ENCODE measurements at regions not wholly inside any gene's neighbourhood (a gene's known extent, or its start where the extent isn't known, plus 50 kb on each side); places are given as distances from the start of the nearest gene placed in this dataset.

- no peak for DNase-seq (ENCODE audit: low read depth)
- no peak for TF ChIP-seq CTCF (IDR thresholded peaks at IDR 0.05; ENCODE audit: insufficient read depth, low read depth, low read length, missing control alignments)
- no peak overlapping the region for H3K4me3 ChIP-seq (ENCODE audit: low read depth, low read length)
Measured at GRCh38 chr11:70816156-70816678, 417.9 kb downstream of the CTTN start.

GRCh38 chr11:70818351-70818750 is 420.0 kb downstream of the CTTN start:
- DNase-seq (ENCODE audit: low read depth): no peak
- TF ChIP-seq CTCF (IDR thresholded peaks at IDR 0.05; ENCODE audit: insufficient read depth, low read depth, low read length, missing control alignments): no peak
- no peak overlapping the region for H3K4me3 ChIP-seq (ENCODE audit: low read depth, low read length)

- TF ChIP-seq CTCF (IDR thresholded peaks at IDR 0.05; ENCODE audit: insufficient read depth, low read depth, low read length, missing control alignments): no peak
- no peak overlapping the region for H3K4me3 ChIP-seq (ENCODE audit: low read depth, low read length)
- DNase-seq (ENCODE audit: low read depth): no peak
Measured at GRCh38 chr11:70819022-70819421, 420.7 kb downstream of the CTTN start.

- H3K4me3 ChIP-seq (ENCODE audit: low read depth, low read length): no peak overlapping the region
- no peak for TF ChIP-seq CTCF (IDR thresholded peaks at IDR 0.05; ENCODE audit: insufficient read depth, low read depth, low read length, missing control alignments)
- DNase-seq (ENCODE audit: low read depth): no peak
Measured at GRCh38 chr11:70820311-70820710, 422.0 kb downstream of the CTTN start.

- H3K4me3 ChIP-seq (ENCODE audit: low read depth, low read length): no peak overlapping the region
- TF ChIP-seq CTCF (IDR thresholded peaks at IDR 0.05; ENCODE audit: insufficient read depth, low read depth, low read length, missing control alignments): no peak
- DNase-seq (ENCODE audit: low read depth): no peak
Measured at GRCh38 chr11:70820712-70821111, 422.4 kb downstream of the CTTN start.

GRCh38 chr11:70823771-70824170 is 425.4 kb downstream of the CTTN start:
- no peak for TF ChIP-seq CTCF (IDR thresholded peaks at IDR 0.05; ENCODE audit: insufficient read depth, low read depth, low read length, missing control alignments)
- no peak overlapping the region for H3K4me3 ChIP-seq (ENCODE audit: low read depth, low read length)
- DNase-seq (ENCODE audit: low read depth): no peak

GRCh38 chr11:70824605-70825245 is 426.4 kb downstream of the CTTN start:
- no peak for DNase-seq (ENCODE audit: low read depth)
- no peak overlapping the region for H3K4me3 ChIP-seq (ENCODE audit: low read depth, low read length)

More at GRCh38 chr11:70824605-70825245, 426.4 kb downstream of the CTTN start:
- TF ChIP-seq CTCF (IDR thresholded peaks at IDR 0.05; ENCODE audit: insufficient read depth, low read depth, low read length, missing control alignments): no peak

Data from GM12865 (cell line).